Thymus (tissue), 11 donors: ENCODE measurements at regions not wholly inside any gene's neighbourhood (a gene's known extent, or its start where the extent isn't known, plus 50 kb on each side); places are given as distances from the start of the nearest gene placed in this dataset.

Experiments used
- DNase-seq, 9 donors: peaks; one replicate each; pipeline ENCODE4 v3.0.0-alpha.2; 2013; ENCODE audit warnings: low spot score in 9 of 9, low read depth in 6 of 9, missing footprints in 1 of 9
- H3K27ac ChIP-seq, 2 donors: one replicate each; pipeline ENCODE4 v1.5.1; 2013; ENCODE audit warnings: control low read depth in 1 of 2, low read depth in 1 of 2, low read length in 1 of 2, mild to moderate bottlenecking in 1 of 2, moderate library complexity in 1 of 2
- H3K27me3 ChIP-seq, 2 donors: one replicate each; pipeline ENCODE4 v1.5.1; 2013; ENCODE audit warnings: low read length in 1 of 2; ENCODE audit not compliant: control insufficient read depth in 2 of 2, insufficient read depth in 1 of 2
- H3K36me3 ChIP-seq, 2 donors: one replicate each; pipeline ENCODE4 v1.5.1; 2013; ENCODE audit warnings: low read length in 1 of 2, mild to moderate bottlenecking in 1 of 2, moderate library complexity in 1 of 2; ENCODE audit not compliant: control insufficient read depth in 2 of 2, insufficient read depth in 2 of 2
- H3K4me1 ChIP-seq, 2 donors: one replicate each; pipeline ENCODE4 v1.5.1; 2013; ENCODE audit warnings: low read length in 2 of 2; ENCODE audit not compliant: control insufficient read depth in 2 of 2, insufficient read depth in 2 of 2
- H3K4me3 ChIP-seq, 2 donors: one replicate each; pipeline ENCODE4 v1.5.1; 2013; ENCODE audit warnings: low read length in 2 of 2, control low read depth in 1 of 2, mild to moderate bottlenecking in 1 of 2
- H3K9me3 ChIP-seq, 2 donors: one replicate each; pipeline ENCODE4 v1.5.1; 2013; ENCODE audit warnings: low read length in 1 of 2, mild to moderate bottlenecking in 1 of 2; ENCODE audit not compliant: control insufficient read depth in 2 of 2, insufficient read depth in 1 of 2
- WGBS: extraction: QIAGEN DNeasy Blood & Tissue Kit; methylation state at CpG from one replicate; pipeline ENCODE4 v1.1.7; 2013; 5-methylcytosine and 5-hydroxymethylcytosine counted together
- donor health status: healthy.

DNA sequence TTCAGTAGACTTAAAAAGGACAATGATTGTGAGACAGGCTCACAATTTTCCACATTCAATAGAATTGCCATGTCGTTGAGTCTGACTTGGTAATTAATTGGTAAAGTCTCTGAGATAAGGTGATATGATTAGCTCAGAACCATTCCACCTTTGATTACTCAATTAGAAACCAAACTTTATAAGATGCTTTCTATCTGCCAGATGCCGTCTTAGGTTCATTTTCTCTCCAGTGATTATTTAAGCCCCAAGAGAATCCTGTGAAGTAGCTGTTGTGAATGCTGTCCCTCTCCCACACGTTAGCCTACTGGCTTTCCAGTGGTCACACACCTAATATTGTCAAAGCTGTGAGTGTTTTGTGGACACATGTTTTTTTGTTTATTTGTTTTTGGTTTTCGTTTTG lies 528.9 kb upstream of the ZNF462 start:
- 85% methylated on average over 4 of the region's 4 CpGs for WGBS

DNA sequence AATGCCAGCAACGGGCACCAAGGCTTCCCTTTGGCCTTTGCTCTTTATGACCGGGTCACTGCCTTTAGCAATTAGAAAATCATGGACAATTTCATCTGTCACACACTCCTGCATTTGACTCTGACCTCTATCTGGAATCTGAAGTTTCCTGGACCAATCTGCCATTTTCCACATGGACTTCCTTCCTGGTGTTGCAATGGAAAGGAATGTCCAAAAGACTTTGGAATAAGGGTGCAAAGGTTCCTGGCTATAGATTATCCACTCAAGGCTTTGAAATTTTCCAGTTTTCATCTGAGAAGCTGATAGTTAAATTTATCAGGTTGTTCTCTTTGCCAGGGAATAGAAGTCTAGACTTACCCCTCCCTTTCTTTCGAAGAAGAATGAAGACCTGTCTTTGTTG lies 523.1 kb upstream of the ZNF462 start:
- DNase-seq, result no peak
- no peaks in the 10 kb centered on the region for H3K4me1 ChIP-seq
- H3K27ac ChIP-seq, result no peak overlapping the region
- no peak overlapping the region for H3K4me3 ChIP-seq
- WGBS, result 91% methylated on average over 3 of the region's 3 CpGs
- no peaks in the 10 kb centered on the region for H3K27me3 ChIP-seq
- H3K9me3 ChIP-seq, result no peaks in the 10 kb centered on the region
- H3K36me3 ChIP-seq, result no peaks in the 10 kb centered on the region

More for the DNA sequence above, 528.9 kb upstream of the ZNF462 start:
- Histone ChIP-seq H3K4me3 (no peak overlapping the region), H3K27me3 (no peaks in the 10 kb centered on the region), H3K9me3 (no peaks in the 10 kb centered on the region), H3K27ac (no peak overlapping the region), H3K4me1 (no peaks in the 10 kb centered on the region), H3K36me3 (no peaks in the 10 kb centered on the region)
- no peak for DNase-seq

DNA sequence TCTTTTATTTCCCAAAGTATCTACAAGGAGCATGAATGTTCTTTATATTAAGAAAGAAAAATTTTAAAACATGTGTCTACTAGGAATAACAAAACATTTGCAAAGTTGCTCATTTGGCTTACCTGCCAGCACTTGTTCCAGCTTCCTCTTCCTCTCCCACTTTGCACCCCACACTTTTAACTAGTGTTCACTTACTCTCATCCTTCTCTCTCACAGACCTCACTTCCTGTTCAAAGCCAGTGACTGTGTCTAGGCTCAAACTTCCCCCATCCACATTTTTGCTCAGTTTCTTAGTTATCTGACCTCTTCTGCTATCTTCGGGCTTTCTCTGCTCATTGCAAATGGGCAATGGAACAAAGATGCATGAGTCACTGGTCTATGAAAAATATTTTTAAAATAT lies 512.2 kb upstream of the ZNF462 start:
- 82% methylated on average over 1 of the region's 1 CpG for WGBS

DNA sequence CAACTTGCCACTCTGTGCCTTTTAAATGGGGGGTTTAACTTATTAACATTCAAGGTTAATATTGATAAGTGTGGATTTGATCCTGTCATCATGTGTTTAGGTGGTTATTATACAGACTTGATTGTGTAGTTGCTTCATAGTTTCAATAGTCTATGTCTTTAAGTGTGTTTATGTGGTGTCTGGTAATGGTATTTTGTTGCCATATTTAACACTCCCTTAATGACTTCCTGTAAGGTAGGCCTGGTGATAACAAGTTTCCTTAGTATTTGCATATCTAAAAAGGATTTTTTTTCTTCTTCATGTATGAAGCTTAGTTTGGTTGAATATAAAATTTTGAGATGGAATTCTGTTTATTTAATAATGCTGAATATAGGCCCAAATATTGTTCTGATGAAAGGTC lies 506.0 kb upstream of the ZNF462 start:
- H3K4me3 ChIP-seq, result no peak overlapping the region
- no peak overlapping the region for H3K27ac ChIP-seq
- H3K36me3 ChIP-seq, result no peaks in the 10 kb centered on the region
- no peaks in the 10 kb centered on the region for H3K27me3 ChIP-seq
- no peaks in the 10 kb centered on the region for H3K9me3 ChIP-seq
- no peaks in the 10 kb centered on the region for H3K4me1 ChIP-seq
- DNase-seq, result no peak

More for the DNA sequence above, 512.2 kb upstream of the ZNF462 start:
- H3K36me3 ChIP-seq, result no peaks in the 10 kb centered on the region
- H3K9me3 ChIP-seq, result no peaks in the 10 kb centered on the region
- H3K27ac ChIP-seq, result no peak overlapping the region
- H3K4me1 ChIP-seq, result no peaks in the 10 kb centered on the region
- H3K27me3 ChIP-seq, result no peaks in the 10 kb centered on the region
- DNase-seq, result peak in 2 of 9 donors; percentile 1 to 9
- H3K4me3 ChIP-seq, result no peak overlapping the region

GRCh38 chr9:106358331-106358730 lies 504.6 kb upstream of the ZNF462 start:
- no peak for DNase-seq
- no peaks in the 10 kb centered on the region for H3K27me3 ChIP-seq
- H3K27ac ChIP-seq, result no peak overlapping the region
- H3K4me3 ChIP-seq, result no peak overlapping the region
- 100% methylated on average over 1 of the region's 1 CpG for WGBS
- no peaks in the 10 kb centered on the region for H3K9me3 ChIP-seq
- H3K36me3 ChIP-seq, result no peaks in the 10 kb centered on the region
- H3K4me1 ChIP-seq, result no peaks in the 10 kb centered on the region

- Histone ChIP-seq H3K36me3 (no peaks in the 10 kb centered on the region), H3K4me1 (no peaks in the 10 kb centered on the region), H3K9me3 (no peaks in the 10 kb centered on the region), H3K27ac (no peak overlapping the region), H3K4me3 (no peak overlapping the region), H3K27me3 (no peaks in the 10 kb centered on the region)
- 98% methylated on average over 2 of the region's 2 CpGs for WGBS
- DNase-seq, result no peak
Measured at GRCh38 chr9:106376689-106377088, 486.3 kb upstream of the ZNF462 start.

DNA sequence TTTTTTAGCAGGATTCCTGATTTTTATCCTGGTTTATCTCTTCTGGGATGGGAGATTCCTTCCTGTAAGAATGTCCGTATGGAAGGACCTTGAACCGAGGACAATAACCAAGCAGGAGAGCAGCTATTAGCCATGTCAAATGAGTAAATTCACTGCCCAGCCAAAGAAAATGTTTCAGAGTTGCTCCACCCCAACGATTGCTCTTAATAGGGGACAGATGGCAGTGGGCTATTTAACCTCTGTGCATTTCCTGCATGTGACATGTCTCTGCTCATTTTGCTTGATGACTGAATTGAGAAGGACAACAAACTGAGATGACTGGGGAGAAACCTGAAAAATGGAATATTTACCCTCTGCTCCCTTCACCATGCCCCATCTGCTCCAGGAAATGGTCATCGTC lies 479.9 kb upstream of the ZNF462 start:
- H3K27me3 ChIP-seq, result no peaks in the 10 kb centered on the region
- no peak for DNase-seq
- 93% methylated on average over 4 of the region's 4 CpGs for WGBS
- no peaks in the 10 kb centered on the region for H3K9me3 ChIP-seq
- no peak overlapping the region for H3K27ac ChIP-seq
- H3K4me1 ChIP-seq, result no peaks in the 10 kb centered on the region
- no peaks in the 10 kb centered on the region for H3K36me3 ChIP-seq
- H3K4me3 ChIP-seq, result no peak overlapping the region

DNA sequence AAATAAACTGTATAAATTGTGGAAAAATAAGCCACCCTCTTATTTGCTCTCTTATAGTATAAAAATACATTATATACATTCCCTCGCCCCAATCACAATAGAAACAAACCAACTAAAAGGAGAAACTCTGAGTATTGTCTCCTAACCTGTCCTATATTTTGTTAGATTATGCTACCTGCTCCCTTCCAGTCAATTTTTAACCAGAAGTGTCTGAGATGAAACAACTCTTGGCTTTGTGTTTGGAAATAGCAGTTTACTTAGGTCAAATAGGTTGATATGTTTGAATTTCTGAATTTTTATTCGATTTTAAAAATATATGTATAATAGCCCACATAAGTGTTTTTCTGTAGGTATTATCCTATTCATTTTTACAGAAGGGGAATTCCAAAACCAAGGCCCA lies 475.0 kb upstream of the ZNF462 start:
- Histone ChIP-seq H3K27ac (no peak overlapping the region), H3K27me3 (no peaks in the 10 kb centered on the region), H3K36me3 (no peaks in the 10 kb centered on the region), H3K4me1 (no peaks in the 10 kb centered on the region), H3K4me3 (no peak overlapping the region), H3K9me3 (no peaks in the 10 kb centered on the region)
- WGBS, result 95% methylated on average over 2 of the region's 2 CpGs
- no peak for DNase-seq

- WGBS, result 93% methylated on average over 2 of the region's 2 CpGs
- Histone ChIP-seq H3K4me3 (no peak overlapping the region), H3K4me1 (no peaks in the 10 kb centered on the region), H3K27ac (no peak overlapping the region), H3K9me3 (no peaks in the 10 kb centered on the region), H3K27me3 (no peaks in the 10 kb centered on the region), H3K36me3 (no peaks in the 10 kb centered on the region)
- DNase-seq, result no peak
Measured at GRCh38 chr9:106393226-106393625, 469.7 kb upstream of the ZNF462 start.

- H3K36me3 ChIP-seq, result no peaks in the 10 kb centered on the region
- H3K27me3 ChIP-seq, result no peaks in the 10 kb centered on the region
- WGBS, result 71% methylated on average over 1 of the region's 1 CpG
- no peaks in the 10 kb centered on the region for H3K9me3 ChIP-seq
- DNase-seq, result no peak
- H3K27ac ChIP-seq, result no peak overlapping the region
- H3K4me1 ChIP-seq, result no peaks in the 10 kb centered on the region
- H3K4me3 ChIP-seq, result no peak overlapping the region
Measured at GRCh38 chr9:106400170-106400569, 462.8 kb upstream of the ZNF462 start.
